ENCODE measurements at regions not wholly inside any gene's neighbourhood (a gene's known extent, or its start where the extent isn't known, plus 50 kb on each side); places are given as distances from the start of the nearest gene placed in this dataset.
"Not testable (repeated sequence)": the region's sequence is repeated elsewhere in the genome, so short reads cannot be mapped to it uniquely, and the experiment has no call there.

DNA sequence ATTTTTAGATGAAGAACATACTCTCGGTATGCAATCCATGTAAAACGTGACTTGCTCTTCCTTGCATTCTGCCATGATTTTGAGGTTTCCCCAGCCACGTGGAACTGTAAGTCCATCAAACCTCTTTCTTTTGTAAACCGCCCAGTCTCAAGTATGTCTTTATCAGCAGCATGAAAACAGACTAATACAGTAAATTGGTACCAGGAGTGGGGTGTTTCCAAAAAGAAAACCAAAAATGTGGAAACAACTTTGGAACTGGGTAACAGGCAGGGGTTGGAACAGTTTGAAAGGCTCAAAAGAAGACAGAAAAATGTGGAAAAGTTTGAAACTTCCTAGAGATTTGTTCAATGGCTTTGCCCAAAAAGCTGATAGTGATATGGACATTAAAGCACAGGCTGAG lies 1957.9 kb downstream of the SUCLG1 start:
- no peak for DNase-seq (ENCODE audit: low read depth)

DNA sequence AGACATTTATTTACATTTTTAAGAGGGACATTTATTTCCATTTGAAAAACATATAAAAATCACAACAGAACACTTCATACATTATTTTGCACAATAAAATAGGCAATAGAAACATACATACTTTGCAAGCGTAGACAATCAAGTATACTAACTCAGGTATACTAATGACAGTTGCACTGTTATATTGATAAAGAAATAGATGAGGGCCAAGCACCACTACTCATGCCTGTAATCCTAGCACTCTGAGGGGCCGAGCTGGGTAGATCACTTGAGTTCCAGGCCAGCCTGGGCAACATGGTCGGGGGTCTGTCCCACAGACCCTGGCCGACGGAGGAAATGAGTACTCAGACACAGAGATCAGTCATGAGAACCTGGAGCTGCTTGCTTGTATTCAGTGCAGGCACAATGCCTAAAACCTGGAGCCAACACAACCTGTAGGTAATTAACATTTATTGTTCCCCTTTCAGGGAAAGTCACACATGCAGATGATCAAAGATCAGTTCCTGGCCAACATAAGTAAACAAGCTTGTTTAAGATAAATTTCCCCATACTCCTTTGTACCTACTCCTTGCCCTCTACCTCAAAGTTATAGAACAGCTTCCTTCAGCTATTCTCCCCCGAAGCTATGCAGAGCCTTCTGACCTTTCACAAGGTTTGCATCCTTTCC lies 1960.2 kb downstream of the SUCLG1 start:
- DNase-seq (ENCODE audit: low read depth), result no peak

DNA sequence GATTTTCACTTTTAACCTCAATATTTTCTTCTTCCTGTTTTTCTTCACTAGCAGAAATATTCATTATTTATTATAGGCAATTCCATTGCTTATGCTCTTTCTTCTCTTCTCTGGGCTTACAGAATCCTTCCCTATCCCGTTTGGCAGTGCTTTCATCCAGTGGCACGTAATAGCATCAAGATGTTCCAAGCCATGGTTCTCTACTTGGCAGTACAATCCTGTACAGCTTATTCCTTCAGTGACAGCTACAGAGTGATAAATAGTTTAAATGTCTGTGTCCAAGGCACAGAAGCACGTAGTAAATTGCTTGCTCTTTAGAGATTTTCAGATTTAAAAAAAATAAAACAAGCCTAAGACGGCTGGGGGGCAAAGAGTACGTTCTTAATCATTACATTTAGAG lies 1964.3 kb downstream of the SUCLG1 start:
- no peak for DNase-seq (ENCODE audit: low read depth)

DNA sequence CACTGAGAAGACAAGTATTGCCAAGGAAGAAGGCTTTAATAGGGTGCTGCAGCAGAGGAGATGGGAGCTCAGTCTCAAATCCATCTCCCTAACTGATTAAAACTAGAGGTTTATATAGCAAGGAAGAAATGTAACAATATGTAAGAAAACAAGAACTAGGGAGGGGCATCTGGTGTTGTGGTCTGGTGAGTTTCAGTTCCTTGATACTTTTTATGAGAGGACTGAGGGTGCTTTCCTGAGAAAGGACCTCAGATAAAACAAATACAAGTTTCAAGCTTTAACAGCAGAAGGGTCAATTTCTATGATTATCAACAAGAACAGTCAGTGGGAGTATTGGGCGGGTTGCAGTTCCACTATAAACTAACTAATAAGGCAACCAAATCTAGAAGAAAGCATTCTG lies 1967.5 kb downstream of the SUCLG1 start:
- DNase-seq (ENCODE audit: low read depth), result no peak

DNA sequence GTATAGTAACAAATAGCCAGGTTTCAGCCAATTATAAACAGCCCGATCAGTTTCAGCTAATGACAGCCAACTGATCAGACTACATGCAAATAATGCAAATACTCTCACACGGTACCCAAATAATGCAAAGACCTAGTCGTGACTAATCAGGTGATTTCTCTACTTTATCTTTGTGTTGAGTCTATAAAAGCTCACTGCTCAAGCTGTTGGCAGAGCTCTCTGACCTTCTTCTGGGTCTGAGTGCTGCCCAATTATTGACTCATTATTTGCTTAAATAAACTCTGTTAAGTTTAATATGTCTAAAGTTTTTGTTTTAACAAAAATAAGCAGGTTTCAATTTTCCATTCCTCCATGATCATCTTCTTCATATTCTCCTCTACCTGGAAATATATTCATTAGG lies 1971.7 kb downstream of the SUCLG1 start:
- DNase-seq (ENCODE audit: low read depth), result no peak

DNA sequence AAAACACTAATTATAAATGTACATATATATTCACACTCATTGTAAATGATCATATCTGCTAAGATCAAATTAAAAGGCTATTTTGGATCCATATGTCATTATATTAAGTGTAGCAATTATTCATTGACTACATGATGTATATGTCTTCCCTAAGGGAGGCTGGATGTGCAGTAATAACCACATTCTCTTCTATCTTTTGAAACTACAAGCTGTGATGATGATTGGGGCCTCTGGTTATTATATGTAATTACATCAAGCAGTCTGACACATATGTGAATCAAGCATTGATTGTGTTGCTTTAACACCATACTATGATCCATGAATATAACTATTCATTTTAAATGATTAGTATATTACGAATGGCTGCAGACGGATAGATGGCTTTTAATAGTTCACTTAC lies 1973.4 kb downstream of the SUCLG1 start:
- no peak for DNase-seq (ENCODE audit: low read depth)

DNA sequence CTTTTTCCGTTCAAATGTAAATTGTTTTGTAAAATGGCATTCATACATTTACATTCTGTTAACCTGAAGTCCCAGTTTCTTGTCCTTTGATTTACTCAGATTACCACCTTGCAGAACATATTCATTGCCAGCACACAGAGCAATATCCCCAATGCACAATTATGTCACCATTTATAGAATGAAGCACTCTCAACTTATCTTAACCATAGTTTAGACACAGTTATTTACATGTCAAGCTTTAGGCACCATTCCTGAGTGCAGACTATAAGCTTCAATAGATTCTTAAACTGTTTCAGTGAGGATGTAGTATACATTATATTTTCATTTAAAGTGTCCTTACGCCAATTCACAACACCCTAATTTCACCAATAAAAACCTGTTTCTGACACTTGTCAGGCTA lies 1977.9 kb downstream of the SUCLG1 start:
- no peak for DNase-seq (ENCODE audit: low read depth)

DNA sequence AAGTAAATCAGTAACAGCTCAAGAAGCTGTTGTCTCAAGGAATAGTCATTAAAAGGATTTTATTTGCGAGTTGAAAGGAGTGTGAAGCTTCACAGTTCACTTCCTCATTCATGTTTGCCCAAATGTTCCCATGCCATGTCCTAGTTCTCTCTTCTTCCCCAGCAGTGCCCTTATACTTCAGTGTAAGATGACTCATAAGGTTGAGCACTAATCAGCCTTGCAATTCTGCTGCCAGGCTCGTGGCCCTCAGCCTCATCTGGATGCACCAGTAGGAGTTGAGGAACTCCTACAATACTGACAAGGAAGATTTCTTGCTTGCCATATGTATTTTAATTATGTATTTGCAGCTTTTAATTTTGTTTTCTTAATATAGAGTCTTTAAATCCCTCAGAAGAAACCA lies 1980.4 kb downstream of the SUCLG1 start:
- DNase-seq (ENCODE audit: low read depth), result no peak

DNA sequence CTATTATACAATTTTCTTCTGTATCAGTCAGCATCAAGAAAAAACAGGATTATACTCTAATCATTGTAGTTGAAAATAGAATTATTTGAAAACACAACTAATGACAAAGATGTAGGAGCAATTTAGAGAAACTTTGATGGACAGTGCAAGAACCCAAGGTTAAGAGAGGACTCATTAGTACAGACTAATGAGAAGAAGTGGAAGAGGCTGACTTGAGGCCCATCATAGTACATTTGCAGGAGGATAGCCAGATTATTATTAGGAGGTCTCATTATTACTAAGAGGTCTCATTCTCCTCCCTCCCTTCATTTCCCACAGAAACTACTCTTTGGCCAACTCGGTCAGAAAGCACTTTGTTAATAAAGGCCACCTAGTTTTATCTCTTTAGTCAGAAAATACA lies 1983.0 kb downstream of the SUCLG1 start:
- DNase-seq (ENCODE audit: low read depth), result no peak

DNA sequence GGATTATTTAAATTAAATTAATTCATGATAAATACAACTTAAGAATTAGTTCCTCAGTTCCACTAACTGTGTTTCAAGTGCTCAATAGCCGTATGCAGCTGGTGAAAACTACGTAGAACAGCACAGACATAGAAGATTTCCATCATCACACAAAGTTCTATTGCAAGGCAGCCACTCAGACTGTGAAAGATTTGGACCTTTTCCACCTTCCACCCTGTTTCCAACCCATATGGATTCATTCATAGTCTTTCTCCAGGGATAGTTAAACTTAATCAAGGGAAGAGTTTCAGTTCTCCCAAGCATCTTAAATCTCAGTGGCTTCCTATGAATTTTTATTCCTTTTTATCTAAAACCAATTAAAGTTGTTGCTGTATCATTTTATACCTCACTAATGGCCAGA lies 2030.8 kb downstream of the SUCLG1 start:
- no peak for DNase-seq (ENCODE audit: low read depth)

DNA sequence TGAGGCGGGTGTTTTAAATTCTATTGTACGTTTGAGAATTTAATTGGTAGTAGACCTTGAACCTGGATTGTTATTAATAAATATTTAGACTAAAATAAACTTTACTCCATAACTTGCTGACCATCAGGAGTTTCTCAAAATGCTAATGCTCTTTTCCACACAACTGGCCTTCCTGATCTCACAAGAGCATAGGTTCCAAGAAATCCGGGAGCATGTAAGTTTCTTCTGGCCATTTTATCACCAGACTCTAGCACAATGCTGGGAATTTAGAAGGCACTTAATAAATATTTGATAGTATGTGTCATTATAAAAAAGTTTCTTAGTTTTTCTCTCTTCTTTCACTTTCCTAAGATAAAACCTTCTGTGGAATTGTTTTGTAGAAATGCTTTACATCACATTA lies 2047.1 kb downstream of the SUCLG1 start:
- DNase-seq (ENCODE audit: low read depth), result no peak

DNA sequence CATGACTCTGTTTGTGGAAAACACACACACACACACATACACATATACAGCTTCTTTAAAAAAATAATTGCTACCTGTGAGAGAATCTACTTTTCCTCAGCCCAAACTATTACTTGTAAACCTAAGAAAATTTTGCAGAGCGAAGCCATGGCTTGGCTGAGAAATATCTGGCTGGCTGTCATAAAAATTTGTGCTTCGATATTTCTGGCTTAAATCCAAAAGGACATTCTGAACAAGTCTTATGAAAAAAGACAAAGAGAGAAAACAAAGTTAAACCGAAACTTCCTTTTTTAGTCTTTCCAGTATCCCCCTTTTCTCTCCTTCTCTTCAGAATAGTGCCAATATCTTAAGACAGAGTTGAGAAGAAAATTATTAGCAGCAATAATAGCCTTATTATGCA lies 2048.0 kb downstream of the SUCLG1 start:
- DNase-seq (ENCODE audit: low read depth), result no peak

DNA sequence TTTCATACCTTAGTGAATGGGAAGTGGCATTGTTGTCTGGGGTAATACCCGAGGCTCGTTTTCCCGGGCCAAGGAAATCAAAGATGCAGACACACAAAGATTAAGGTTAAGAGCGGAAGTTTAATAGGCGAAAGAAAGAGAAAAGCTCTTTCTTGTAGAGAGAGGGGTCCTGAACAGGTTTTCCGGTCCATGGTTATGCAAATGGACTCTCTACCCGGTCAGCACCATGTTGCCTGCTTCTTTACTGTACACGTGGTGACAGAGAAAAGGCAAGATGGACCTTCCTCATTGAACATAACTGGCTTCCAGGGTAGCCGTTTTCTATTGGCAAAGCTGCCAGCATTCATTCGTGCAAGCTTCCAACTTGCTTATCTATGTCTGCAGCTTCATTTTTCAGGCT lies 2063.5 kb downstream of the SUCLG1 start:
- DNase-seq (ENCODE audit: low read depth), result no peak

DNA sequence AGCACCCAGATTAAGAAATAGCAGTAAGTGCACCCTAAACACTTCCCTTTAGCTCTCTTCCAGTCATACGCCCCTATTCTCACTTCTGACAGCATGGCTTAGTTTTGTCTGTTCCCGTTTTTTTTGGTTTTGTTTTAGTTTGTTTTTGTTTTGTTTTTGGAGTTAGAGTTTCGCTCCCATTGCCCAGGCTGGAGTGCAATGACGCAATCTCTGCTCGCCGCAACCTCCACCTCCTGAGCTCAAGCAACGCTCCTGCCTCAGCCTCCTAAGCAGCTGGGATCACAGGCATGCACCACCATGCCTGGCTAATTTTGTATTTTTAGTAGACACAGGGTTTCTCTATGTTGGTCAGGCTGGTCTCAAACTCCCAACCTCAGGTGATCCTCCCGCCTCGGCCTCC lies 2067.7 kb downstream of the SUCLG1 start:
- DNase-seq (ENCODE audit: low read depth), result no peak

DNA sequence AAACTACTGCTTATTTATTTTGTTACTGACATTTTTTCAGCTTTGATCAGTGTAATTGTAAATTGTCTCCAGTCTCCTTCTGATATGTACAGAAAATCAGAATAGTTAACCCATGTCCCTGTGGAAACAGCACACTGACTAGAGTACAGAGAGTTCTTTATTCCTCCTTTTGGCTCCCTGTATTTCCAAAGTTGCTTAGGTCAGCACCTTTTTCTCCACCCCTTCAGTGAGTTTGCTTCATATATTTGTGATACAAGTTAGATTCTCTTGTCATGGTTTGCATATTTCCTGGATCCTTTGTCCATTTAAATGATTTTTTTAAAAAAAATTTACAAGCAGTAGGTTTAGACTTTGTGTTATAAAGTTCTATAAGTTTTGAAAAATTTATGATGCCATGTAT lies 2051.1 kb upstream of the LRRTM1 start:
- DNase-seq (ENCODE audit: low read depth), result no peak

DNA sequence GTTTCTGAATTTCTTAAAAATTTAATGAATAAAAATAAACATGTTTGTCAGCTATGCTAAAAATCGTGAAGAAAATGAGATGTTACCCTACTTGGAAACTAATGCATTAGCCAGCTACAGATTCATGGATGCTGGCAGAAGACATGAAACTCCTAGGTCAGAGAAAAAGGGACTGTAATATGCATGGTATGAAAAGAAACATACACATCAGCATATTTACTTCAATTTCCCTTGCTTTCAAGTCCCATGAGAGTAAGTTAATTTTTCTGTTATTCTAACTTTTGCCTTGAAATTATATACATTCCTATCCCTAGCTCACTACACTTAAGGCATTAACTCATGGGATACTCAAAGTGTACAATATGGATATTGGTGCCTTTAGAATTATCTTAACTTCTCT lies 2041.4 kb upstream of the LRRTM1 start:
- no peak for DNase-seq (ENCODE audit: low read depth)

DNA sequence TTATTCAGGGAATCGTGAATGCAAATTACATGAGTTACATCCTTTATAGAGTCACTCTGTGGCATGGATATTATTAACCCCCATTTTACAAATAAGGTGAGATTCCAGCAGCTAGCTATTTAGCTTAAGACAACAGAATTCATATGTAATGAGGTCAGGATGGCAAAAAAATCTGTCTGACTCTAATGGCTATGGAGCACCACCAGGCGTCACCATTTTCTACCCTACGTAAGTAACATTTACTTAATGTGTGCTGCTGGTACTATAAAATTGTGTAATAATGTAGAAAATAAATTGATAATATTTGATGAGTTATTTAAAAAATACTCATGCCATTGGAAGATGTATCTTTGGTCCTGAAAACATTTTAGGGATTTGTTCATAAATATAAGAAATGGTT lies 2040.1 kb upstream of the LRRTM1 start:
- DNase-seq (ENCODE audit: low read depth), result no peak

DNA sequence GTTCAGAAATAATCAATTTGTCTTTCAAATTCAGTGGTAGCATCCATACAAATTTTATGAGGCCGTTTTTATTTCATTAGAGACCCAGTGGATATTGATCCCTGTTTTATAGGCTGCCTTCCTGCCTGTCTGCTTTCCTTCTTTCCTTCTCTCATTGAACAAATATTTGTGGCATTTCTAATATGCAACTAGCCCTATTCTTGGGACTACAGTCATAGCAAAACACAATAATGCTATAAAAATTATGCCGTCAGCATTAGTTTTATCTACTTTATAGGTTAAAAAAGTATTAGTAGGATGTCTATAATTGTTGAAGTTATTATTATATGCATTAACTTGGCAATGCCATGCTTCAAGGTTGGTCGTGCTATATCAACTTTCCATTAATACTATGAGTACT lies 2037.8 kb upstream of the LRRTM1 start:
- DNase-seq (ENCODE audit: low read depth), result no peak

DNA sequence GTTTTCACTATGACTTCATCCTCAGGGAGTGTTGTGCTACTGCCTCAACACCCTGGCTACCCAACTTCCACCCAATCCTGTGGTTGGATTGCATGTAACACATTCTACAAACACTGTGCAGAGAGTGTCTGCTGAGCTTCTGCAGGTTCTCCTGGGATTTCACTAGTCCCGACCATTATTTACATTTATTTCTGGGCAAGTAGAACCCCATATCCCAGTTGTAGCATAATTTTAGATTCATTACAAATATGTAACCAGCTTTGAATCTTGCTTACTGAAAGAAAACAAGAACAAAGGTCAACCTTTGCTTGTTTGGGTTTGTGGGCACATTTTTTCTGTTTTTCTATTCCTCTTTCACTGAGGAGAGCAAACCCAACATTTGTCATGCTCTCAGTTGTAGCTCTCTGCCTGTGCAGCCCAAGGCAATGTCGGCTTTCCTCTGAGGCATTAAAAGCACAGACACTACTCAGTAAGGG lies 2036.1 kb upstream of the LRRTM1 start:
- no peak for DNase-seq (ENCODE audit: low read depth)

DNA sequence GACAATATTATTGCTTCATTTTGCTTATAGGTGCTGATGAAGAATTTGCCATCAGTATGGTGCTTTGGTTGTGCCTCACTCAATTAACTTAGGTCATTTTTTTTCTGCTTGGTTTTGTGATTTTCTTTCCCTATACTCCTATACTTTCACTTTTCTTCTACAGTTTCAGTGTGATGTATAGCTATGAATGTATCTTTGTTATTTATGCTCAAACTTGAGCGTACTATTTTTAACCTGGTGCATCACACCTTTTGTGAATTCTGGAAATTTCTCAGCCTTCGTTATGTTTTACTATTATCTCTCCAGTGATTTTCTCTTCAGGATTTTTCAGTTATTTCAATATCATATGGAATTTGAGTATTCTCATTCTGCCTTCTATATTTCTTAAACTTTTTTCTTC lies 2035.3 kb upstream of the LRRTM1 start:
- DNase-seq (ENCODE audit: low read depth), result no peak

DNA sequence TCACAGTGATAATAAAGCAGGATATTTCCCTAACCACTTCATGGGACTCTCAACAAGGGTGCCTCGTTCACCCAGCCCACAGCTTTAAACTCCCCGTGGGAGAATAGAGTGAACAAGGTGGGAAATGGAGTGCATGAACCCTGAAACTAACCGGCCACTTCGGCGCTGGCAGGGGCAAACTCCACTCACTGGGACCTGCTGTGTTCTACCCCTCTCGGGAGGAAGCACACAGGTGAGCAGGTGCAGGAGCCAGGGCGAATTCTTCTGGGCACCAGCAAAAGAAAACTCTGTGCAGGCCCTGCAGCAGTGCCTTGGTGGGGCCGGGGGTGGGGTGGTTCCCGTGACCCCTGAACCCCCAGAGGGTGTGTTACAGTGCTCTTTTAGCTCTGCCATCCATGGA lies 2029.1 kb upstream of the LRRTM1 start:
- DNase-seq (ENCODE audit: low read depth), result no peak

DNA sequence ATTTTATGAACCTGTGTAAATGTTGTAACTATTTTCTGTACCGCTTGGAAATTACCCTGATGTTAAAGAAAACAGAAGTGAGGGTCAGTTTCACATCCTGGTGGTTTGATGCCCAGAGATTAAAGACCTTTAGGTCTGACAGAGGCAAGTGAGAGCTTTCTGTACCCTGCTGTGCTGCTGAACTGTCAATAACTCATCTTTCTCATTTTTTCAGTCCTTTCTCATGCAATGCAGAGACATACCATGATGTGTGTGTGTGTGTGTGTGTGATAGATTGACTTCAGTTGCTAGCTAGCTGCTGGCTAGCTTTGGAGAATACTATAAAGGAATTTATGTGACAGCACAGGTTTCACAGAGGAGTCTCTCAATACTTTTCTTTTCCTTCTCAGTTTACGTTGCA lies 2025.6 kb upstream of the LRRTM1 start:
- DNase-seq (ENCODE audit: low read depth), result no peak

DNA sequence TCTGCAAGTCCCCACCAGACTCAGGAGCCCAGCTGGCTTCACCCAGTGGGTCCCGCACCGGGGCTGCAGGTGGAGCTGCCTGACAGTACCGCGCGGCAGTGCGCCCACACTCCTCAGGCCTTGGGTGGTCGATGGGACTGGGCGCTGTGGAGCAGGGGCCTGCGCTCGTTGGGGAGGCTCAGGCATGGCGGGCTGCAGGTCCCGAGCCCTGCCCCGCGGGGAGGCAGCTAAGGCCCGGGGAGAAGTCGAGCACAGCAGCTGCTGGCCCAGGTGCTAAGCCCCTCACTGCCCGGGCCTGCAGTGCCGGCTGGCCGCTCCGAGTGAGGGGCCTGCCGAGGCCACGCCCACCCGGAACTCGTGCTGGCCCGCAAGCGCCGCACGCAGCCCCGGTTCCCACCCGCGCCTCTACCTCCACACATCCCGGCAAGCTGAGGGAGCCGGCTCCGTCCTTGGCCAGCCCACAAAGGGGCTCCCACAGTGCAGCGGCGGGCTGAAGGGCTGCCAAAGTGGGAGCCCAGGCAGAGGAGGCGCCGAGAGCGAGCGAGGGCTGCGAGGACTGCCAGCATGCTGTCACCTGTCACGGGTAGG lies 2021.7 kb upstream of the LRRTM1 start:
- not testable (repeated sequence) for DNase-seq (ENCODE audit: low read depth)

DNA sequence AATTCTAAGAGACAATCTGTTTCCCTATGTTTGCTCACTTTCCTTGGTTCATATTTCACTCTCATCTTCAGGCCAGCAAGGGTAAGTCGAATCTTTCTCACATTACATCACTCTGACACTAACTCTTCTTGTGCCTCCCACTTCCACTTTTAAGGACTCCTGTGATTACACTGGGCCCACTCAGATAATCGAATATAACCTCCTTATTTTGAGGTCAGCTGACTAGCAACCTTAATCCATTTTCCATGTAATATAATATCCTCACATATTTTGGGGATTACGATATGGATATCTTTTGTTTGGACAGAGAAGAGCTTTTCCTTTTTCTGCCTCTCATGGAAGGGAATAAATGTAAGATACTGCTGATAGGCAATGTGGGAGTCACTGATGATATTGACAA lies 2015.7 kb upstream of the LRRTM1 start:
- no peak for DNase-seq (ENCODE audit: low read depth)
